Gastroesophageal sphincter (tissue), 3 donors: ENCODE measurements at regions not wholly inside any gene's neighbourhood (a gene's known extent, or its start where the extent isn't known, plus 50 kb on each side); places are given as distances from the start of the nearest gene placed in this dataset.

Source experiments
- CTCF ChIP-seq, 4 experiments: fragments of 200-600 bp in 2 of 4; fragments of 450-650 bp in 2 of 4; sonication (generic) in 1 of 4; IDR thresholded peaks; one replicate each; pipeline ENCODE4 v1.5.1; 2017 to 2019; ENCODE audit warnings: antibody characterized with exemption in 4 of 4, mild to moderate bottlenecking in 2 of 4, moderate library complexity in 2 of 4
- EP300 ChIP-seq: sonication (generic); formaldehyde crosslinking; IDR thresholded peaks from one replicate; pipeline ENCODE4 v1.6.1; 2017; ENCODE audit warnings: antibody characterized with exemption, mild to moderate bottlenecking
- POLR2AphosphoS5 ChIP-seq: sonication (generic); formaldehyde crosslinking; IDR thresholded peaks from one replicate; pipeline ENCODE4 v1.6.1; 2017; ENCODE audit warnings: antibody characterized with exemption

- TF ChIP-seq POLR2AphosphoS5 (no peak), CTCF (IDR thresholded peaks at IDR 0.05) (no peak), EP300 (no peak)
These were observed 120.5 kb downstream of the SOD2 start for GRCh38 chr6:159572439-159573110.
